B cell (primary cell): ENCODE measurements at regions not wholly inside any gene's neighbourhood (a gene's known extent, or its start where the extent isn't known, plus 50 kb on each side); places are given as distances from the start of the nearest gene placed in this dataset.

Experiments used
- ATAC-seq: fragments of 200-7000 bp; cut with Tn5 transposase; one replicate; pipeline ENCODE4 v1.10.0; 2021; ENCODE audit warnings: low read depth, mild to moderate bottlenecking, moderate number of reproducible peaks, moderate library complexity
- CTCF ChIA-PET: fragments of 350-600 bp; sonication (Branson Sonifier 250); formaldehyde crosslinking; loops from one replicate; lab custom pipeline; 2021; ENCODE audit warnings: antibody characterized with exemption, inconsistent platforms; lab: Charles Lee
- POLR2A ChIA-PET: fragments of 350-600 bp; sonication (Branson Sonifier 250); formaldehyde crosslinking; loops from one replicate; lab custom pipeline; 2021; ENCODE audit warnings: antibody characterized with exemption; lab: Charles Lee
- DNase-seq: peaks from one replicate; pipeline ENCODE4 v3.0.0; 2013
- H2AFZ ChIP-seq: 2 replicates; pipeline ENCODE4 v1.6.1; 2012; ENCODE audit warnings: mild to moderate bottlenecking, low read depth, low read length; ENCODE audit not compliant: insufficient read depth, poor library complexity, severe bottlenecking
- H3K27ac ChIP-seq, 2 donors: 1 replicate in 1 of 2; 2 replicates in 1 of 2; pipeline ENCODE4 v1.5.1; 2012 to 2013; ENCODE audit warnings: low read length in 2 of 2, mild to moderate bottlenecking in 2 of 2, moderate library complexity in 1 of 2
- H3K27me3 ChIP-seq, 4 experiments: fragments of 200-600 bp in 1 of 4; sonication (generic) in 1 of 4; replicated peaks in 1 of 4; 1 replicate in 2 of 4; 2 replicates in 2 of 4; pipeline versions ENCODE4 v1.6.1 to v1.7.0; 2013 to 2016; ENCODE audit warnings: low read length in 3 of 4, mild to moderate bottlenecking in 2 of 4, mixed read lengths in 1 of 4, moderate library complexity in 1 of 4; ENCODE audit not compliant: insufficient read depth in 4 of 4, control insufficient read depth in 3 of 4; ENCODE audit errors: control extremely low read depth in 1 of 4
- H3K36me3 ChIP-seq, 2 experiments: replicated peaks in 1 of 2; 1 replicate in 1 of 2; 2 replicates in 1 of 2; pipeline versions ENCODE4 v1.6.1 to v1.7.1; 2013; ENCODE audit warnings: low read length in 1 of 2; ENCODE audit not compliant: insufficient read depth in 2 of 2, control insufficient read depth in 1 of 2; ENCODE audit errors: control extremely low read depth in 1 of 2, extremely low read depth in 1 of 2
- H3K4me1 ChIP-seq, 2 donors: fragments of 200-600 bp in 1 of 2; sonication (generic) in 1 of 2; 1 replicate in 1 of 2; 2 replicates in 1 of 2; pipeline versions ENCODE4 v1.5.1 to v1.6.1; 2013 to 2017; ENCODE audit warnings: low read length in 2 of 2; ENCODE audit not compliant: control insufficient read depth in 2 of 2, insufficient read depth in 2 of 2
- H3K4me2 ChIP-seq: replicated peaks from 2 replicates; pipeline ENCODE3; 2012; ENCODE audit warnings: mild to moderate bottlenecking, low read depth, low read length; ENCODE audit not compliant: poor library complexity, severe bottlenecking
- H3K4me3 ChIP-seq, 5 experiments: fragments of 200-600 bp in 1 of 5; sonication (generic) in 1 of 5; 1 replicate in 3 of 5; 2 replicates in 2 of 5; pipeline versions ENCODE4 v1.5.1 to v1.7.0; 2011 to 2016; ENCODE audit warnings: low read length in 4 of 5, mild to moderate bottlenecking in 4 of 5, low read depth in 2 of 5, control low read depth in 1 of 5, moderate library complexity in 1 of 5; ENCODE audit not compliant: insufficient read depth in 1 of 5; ENCODE audit errors: control extremely low read depth in 1 of 5, extremely low read depth in 1 of 5
- H3K79me2 ChIP-seq: fragments of 200-600 bp; sonication (generic); one replicate; pipeline ENCODE4 v1.6.0; 2016; ENCODE audit warnings: low read length; ENCODE audit not compliant: control insufficient read depth, insufficient read depth
- H3K9ac ChIP-seq: fragments of 200-600 bp; sonication (generic); 2 replicates; pipeline ENCODE4 v1.6.1; 2017; ENCODE audit warnings: mild to moderate bottlenecking, low read length, moderate library complexity
- H3K9me3 ChIP-seq, 3 donors: one replicate each; pipeline versions ENCODE4 v1.6.1 to v1.7.1; 2013; ENCODE audit warnings: low read length in 2 of 3; ENCODE audit not compliant: control insufficient read depth in 2 of 3, insufficient read depth in 1 of 3; ENCODE audit errors: control extremely low read depth in 1 of 3
- H4K20me1 ChIP-seq: 2 replicates; pipeline ENCODE4 v1.6.0; 2012; ENCODE audit warnings: mild to moderate bottlenecking, low read length; ENCODE audit not compliant: insufficient read depth, control insufficient read depth, poor library complexity, severe bottlenecking
- H3K27ac Mint-ChIP-seq: one replicate; pipeline ENCODE4 v1.8.0; 2021; ENCODE audit warnings: mixed read lengths
- H3K27me3 Mint-ChIP-seq: one replicate; pipeline ENCODE4 v1.8.0; 2021; ENCODE audit warnings: mixed read lengths
- H3K4me1 Mint-ChIP-seq: one replicate; pipeline ENCODE4 v1.8.0; 2021; ENCODE audit warnings: mixed read lengths
- H3K4me3 Mint-ChIP-seq: one replicate; pipeline ENCODE4 v1.8.0; 2021; ENCODE audit warnings: mixed read lengths
- H3K9me3 Mint-ChIP-seq: one replicate; pipeline ENCODE4 v1.8.0; 2022; ENCODE audit warnings: mixed read lengths; ENCODE audit not compliant: insufficient read depth
- CTCF ChIP-seq: fragments of 200-600 bp; IDR thresholded peaks from one replicate; pipeline ENCODE4 v1.8.0; 2022; ENCODE audit warnings: antibody characterized with exemption, mild to moderate bottlenecking
- EZH2 ChIP-seq: IDR thresholded peaks from 2 replicates; pipeline ENCODE4 v1.6.1; 2012; ENCODE audit warnings: borderline replicate concordance, low read depth, mild to moderate bottlenecking, moderate library complexity, low read length; ENCODE audit not compliant: insufficient read depth, poor library complexity, severe bottlenecking
- intact Hi-C: fragments of 100-400 bp; cut with micrococcal nuclease; formaldehyde crosslinking; loops from one replicate; pipeline ENCODE4 v1.10.0; 2022

GRCh38 chr4:52266537-52267137 lies 215.5 kb downstream of the SPATA18 start:
- TF ChIP-seq CTCF = no peak
- TF ChIP-seq EZH2 = no peak
- no peaks in the 10 kb centered on the region for H3K27me3 Mint-ChIP-seq
- H2AFZ ChIP-seq = no peak overlapping the region
- no peak overlapping the region for H3K4me3 Mint-ChIP-seq
- no peaks in the 10 kb centered on the region for H3K79me2 ChIP-seq
- no peaks in the 10 kb centered on the region for H4K20me1 ChIP-seq
- no peaks in the 10 kb centered on the region for H3K27me3 ChIP-seq
- no peaks in the 10 kb centered on the region for H3K36me3 ChIP-seq
- H3K4me1 Mint-ChIP-seq = no peaks in the 10 kb centered on the region
- no peak overlapping the region for H3K9ac ChIP-seq
- POLR2A ChIA-PET = no interaction called here
- H3K4me2 ChIP-seq = no peak overlapping the region
- H3K27ac ChIP-seq = no peak overlapping the region
- no peaks in the 10 kb centered on the region for H3K9me3 Mint-ChIP-seq
- no peak overlapping the region for H3K27ac Mint-ChIP-seq
- no peaks in the 10 kb centered on the region for H3K9me3 ChIP-seq
- no peak for ATAC-seq
- intact Hi-C loops = no loop called here
- H3K4me1 ChIP-seq = no peaks in the 10 kb centered on the region
- no peak overlapping the region for H3K4me3 ChIP-seq
- no peak for DNase-seq
- CTCF ChIA-PET = no interaction called here

GRCh38 chr4:52269761-52270160 lies 218.7 kb downstream of the SPATA18 start:
- H3K4me2 ChIP-seq = no peak overlapping the region
- POLR2A ChIA-PET = no interaction called here
- no peaks in the 10 kb centered on the region for H3K36me3 ChIP-seq
- H3K27ac ChIP-seq = no peak overlapping the region
- Mint-ChIP-seq H3K27ac (no peak overlapping the region), H3K9me3 (no peaks in the 10 kb centered on the region), H3K4me3 (no peak overlapping the region), H3K4me1 (no peaks in the 10 kb centered on the region), H3K27me3 (no peaks in the 10 kb centered on the region)
- H4K20me1 ChIP-seq = no peaks in the 10 kb centered on the region
- H3K9me3 ChIP-seq = peaks cover 0 to 9% (median 0%) of the 10 kb centered on the region in 3 donors
- no peak overlapping the region for H2AFZ ChIP-seq
- no peak overlapping the region for H3K9ac ChIP-seq
- no peaks in the 10 kb centered on the region for H3K79me2 ChIP-seq
- TF ChIP-seq EZH2 (no peak), CTCF (no peak)
- ATAC-seq (no peak), DNase-seq (no peak)
- H3K4me3 ChIP-seq = no peak overlapping the region
- no peaks in the 10 kb centered on the region for H3K4me1 ChIP-seq
- no peaks in the 10 kb centered on the region for H3K27me3 ChIP-seq
- intact Hi-C loops = no loop called here
- CTCF ChIA-PET = no interaction called here
